HG02938 (cell line): ENCODE measurements at regions not wholly inside any gene's neighbourhood (a gene's known extent, or its start where the extent isn't known, plus 50 kb on each side); places are given as distances from the start of the nearest gene placed in this dataset.

Experiments used
- ATAC-seq: cut with Tn5 transposase; IDR thresholded peaks from one replicate; pipeline ENCODE4 v1.9.1; 2021; ENCODE audit warnings: mild to moderate bottlenecking, moderate library complexity; ENCODE audit not compliant: unreplicated experiment

DNA sequence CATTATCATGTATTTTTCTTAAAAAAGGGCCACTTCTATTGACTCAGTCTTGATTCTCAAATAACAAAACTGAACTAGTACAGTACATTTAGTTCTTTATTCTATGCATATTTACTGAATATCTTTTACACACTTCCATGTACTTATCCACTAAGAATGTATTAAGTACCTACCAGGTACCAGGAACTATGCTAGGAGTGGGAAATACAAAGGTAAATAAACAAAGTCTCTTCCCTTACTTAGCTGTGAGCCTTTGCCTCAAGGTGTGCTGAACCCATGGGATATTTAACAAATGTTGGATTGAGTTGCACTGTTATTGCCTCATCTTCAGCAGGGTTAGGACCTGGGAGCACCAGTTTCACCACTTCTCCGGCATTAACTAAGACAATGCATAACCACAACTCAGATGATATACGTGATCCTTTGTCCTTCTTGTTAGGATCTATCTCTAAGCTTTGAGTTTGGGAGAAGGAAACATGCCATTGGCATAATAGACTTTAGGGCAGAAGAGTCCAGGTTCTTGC lies 533.9 kb downstream of the TFAP2B start:
- ATAC-seq: no peak

DNA sequence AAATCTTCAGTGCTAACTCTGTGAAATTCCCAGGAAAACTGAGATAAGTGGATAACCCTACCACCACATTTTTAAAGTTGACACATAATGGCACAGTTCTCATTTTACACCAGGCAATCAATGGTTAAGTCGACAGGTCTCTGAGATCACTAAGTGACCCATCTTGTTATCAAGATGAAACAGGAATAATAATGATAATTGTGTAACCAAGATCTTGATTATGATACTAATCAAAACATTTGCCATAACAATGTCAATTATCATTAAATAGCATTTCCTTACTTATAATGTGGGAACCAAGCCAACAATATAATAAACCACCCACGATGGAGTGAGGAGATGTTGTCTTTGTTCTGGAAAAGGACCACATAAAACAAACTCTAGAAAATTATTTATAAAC lies 541.6 kb downstream of the TFAP2B start:
- no peak for ATAC-seq

DNA sequence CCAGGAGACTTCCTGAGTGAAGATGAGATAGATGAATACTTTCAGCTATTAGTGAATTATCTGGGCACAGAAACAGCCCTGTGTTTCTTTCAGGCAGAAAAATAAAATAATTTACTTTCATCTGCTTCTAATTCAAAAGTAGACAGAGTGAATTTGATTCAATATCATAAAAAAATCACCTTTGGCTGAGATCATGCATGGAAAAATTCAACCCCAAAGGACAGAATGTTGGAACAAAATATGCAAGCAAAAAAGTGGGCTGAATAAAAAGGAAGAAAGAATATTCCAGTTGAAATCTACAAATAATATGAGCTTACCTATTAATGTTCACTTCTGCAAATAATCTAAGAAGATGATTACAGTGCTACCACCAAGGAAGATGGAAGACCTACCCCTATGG lies 546.9 kb downstream of the TFAP2B start:
- ATAC-seq: no peak

DNA sequence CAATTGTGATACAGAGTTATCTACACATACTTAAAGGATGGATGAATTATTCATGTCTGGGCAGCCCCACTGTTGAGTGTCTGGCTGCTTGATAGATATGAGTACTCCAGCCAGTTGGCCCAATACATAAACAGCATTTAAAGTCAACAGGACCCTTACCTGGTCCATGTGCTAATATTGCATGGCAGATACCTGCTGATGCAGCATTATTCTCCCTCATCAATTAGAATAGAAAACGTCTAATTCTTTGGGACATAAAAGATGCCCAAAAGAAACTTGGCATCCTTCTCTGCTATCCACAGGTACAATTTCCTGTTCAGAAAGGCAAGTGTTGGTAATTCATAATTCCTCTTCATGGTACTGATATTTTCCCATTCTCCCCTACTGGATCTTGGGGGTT lies 550.8 kb downstream of the TFAP2B start:
- no peak for ATAC-seq

DNA sequence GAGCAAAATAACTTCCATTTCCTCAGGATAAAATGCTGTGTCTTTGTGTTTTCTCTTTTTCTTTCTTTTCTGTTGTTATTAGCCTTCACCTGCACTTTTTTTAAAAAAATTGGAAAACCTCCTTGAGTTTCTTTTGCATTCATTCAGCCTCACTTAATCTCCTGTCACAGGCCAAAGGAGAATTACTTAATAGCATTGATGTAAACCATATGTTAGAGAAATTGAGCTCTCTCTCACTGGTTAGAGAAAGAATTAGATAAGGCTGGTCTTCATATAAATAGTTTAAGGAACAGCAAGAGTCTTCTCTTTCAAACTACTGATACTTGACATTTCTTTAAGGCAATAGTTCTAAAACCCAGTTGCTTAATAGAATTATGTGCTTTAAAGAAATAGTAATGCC lies 564.2 kb downstream of the TFAP2B start:
- ATAC-seq: no peak

DNA sequence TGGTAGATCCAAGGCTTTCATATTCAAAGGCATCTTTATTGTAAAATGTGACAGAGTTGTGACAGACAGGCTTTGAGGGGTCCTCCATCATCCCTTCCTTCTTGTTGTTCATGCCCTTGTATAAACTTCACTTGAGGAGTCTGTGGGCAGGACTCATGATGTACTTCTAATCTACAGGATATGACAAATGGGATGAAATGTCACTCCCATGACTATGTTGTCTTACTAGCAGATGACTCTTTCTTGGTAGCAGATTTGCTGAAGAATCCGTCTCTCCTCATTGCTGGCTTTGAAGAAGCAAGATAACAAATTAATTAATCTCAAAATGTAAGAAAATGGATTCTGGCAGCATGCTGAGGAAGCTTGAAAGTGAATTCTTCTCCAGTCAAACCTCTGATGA lies 566.1 kb downstream of the TFAP2B start:
- ATAC-seq: no peak

DNA sequence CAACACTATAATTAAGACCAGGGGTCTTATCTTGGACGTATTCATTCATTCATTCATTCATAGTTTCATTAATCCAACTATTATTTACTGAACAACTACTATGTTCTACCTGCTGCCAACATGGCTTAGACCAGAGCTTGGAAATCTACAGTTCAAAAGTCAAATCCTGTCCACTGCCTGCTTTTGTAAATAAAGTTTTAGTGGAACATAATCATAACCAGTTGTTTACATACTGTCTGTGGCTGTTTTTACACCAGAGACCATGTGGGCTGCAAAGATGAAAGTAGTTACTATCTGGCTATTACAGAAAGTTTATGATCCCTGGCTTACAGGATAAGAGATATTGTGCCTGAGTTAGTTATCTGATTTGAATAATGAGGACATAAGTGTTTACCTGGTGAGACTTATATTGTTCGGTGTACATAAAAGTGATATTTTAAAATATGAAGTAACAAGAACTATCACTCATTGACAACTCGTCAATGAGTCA lies 567.7 kb downstream of the TFAP2B start:
- no peak for ATAC-seq

DNA sequence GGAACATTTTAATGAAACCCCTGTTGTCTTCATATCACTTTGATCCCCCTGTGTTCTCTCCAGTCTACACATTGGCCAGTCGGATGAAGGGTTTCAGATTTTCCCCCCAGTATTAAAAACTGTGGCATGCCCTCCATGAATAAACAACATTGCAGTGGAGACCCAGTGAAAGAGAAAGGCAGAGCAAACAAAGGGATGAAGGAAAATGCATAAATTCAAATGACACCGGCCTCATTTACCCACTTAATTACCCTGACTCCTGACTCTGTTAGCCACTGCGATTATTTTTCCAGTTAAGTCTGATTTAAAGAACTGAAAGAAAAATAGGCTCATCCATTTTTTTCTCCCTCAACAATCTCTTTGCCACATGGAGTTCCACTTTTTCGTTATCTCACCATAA lies 569.2 kb downstream of the TFAP2B start:
- no peak for ATAC-seq

DNA sequence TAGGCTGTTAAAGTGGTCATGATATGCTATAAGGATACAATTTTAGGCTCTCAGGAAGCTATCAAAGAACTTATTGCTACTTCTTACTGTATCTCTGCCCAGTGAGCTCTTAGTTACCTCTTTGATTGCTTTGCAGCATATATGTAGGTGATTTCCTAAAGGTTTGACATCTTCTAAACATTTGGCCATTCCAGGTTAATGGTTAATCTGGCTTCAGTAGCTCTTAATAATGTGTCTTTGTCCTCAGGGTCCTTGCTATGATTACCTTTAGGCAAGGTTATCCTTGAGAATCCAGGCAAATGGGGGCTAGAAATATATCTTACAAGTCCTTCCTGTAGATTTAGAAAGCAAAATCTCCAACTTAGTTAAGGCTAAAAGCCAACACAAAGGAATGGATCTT lies 575.4 kb downstream of the TFAP2B start:
- no peak for ATAC-seq

DNA sequence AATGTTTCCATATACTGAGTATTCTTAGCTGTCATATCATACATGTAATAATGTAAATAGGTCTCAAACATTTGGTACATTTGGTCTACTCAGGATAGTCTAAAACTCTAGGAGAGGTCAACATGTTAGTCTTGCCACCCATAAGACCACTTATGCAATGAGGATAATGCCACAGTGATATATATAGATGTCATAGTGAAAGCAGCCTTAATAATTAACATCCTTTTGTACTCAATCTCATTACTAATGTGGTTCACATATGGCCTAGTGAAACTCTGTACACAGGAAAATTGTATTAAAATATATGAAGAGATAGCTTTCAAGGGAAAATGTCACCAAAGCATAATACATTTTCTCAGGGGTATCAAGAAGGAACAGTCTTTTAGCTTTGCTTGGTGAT lies 577.9 kb downstream of the TFAP2B start:
- peak; percentile 83 for ATAC-seq

DNA sequence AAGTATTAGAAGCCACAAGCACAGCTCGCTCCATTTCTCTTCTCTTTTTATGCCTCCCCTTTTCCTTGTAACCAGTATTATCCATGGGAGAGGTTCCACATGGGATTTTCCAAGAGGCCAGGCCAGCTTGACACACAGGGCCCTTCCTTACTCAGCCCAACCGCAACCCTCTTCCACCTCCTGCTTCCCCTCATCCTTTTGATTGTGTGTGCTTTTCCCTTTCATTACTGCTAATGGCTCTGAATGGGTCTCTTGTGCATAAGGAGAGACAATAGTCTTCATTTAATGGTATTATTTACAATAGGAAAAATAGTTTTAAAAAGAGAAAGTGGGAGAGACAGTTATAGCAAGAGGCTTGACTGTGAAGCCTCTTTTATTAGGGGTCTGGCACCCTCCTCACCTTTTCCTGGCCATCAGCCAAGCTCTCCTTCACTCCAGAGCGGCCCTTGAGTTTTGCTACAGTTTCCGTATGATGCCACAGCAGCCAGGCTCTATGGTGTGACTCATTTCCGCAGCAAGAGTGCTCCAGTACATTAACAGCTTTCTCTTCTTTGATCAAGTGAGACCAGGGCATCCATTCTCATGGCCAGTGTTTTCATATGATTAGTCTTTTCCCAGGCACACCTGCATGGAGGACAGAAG lies 579.5 kb downstream of the TFAP2B start:
- ATAC-seq: peak; percentile 30

DNA sequence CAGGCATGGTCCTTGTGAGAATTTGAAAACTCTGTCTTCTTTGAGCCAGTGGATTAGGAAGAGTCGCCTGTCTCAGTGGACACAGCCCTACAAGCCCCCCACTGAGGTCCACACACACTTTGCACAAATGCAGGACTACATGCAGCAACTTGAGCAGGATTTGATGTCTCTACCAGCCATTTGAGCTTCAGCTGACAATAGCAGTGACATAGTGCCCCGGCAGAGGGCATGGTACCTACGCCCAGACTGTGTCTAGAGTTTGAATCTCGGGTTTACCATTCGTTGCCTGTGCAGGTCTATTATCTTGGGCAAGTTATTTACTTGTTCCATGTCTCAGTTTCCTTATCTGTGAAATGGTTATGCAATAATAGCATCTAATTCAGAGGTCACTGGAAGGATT lies 580.1 kb downstream of the TFAP2B start:
- no peak for ATAC-seq

DNA sequence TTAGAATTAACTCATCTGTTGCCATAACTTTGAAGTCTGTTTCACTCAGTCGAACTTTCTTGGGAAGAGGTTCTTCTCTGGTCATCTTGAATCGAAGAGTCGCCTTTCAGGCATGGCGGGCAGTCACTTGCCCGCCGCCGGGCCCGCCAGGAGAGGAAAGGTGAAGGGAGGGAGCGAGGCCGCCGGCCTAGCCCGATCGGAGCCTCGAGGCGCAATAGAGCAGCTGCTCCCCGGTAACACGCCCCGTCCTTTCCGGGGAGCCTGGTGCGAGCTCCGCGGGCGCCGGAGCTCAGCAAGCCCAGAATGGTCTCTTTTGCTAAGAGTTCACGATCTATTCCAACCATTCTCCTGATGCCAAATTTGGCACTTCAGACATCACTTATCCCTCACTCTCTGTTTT lies 591.8 kb downstream of the TFAP2B start:
- ATAC-seq: no peak

DNA sequence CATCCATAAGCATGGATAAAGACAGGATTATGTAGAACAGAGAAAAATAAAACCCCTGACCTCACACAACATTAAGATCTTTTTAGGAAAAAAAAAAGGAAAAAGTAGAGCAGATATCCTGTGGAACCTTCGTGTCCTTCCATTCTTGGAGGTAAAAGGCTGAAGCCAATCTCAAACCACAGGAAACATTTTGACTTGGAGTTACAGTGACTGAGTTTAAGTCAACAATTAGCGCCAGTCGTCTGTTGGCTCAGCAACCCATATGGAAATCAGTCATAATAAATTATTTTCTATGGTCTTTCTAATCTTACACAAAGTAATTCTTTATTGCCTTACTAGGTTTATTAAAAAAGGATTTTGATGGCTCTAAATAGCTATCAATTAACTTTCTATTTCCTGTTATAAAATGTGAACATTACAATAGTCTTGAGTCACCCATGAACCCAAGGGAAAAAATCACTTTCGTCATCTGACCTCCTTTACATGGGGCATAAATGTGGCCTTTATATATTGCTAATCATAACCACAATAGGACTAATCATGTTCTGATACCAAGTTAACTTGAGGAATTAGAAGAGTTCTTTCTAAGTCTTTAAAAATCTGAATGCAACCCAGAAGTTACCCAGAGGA lies 592.9 kb downstream of the TFAP2B start:
- ATAC-seq: no peak

DNA sequence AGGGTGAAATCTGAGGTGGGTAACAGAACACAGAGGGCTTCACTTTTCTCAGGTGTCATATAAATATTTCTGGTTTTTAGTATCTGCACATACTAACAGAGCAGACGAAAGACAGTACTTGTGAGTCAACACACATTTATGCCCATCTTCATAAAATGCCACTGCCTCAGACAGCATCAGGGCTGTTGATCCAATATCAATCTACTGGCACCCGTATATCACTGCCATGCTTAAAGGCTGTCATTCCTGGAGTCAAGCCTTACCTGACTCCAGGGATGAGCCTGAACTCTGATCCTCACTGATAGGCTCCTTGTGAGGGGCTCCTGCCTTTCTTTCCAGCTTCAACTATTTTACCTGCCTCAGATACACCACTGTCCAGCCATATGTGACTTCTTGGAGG lies 595.7 kb downstream of the TFAP2B start:
- no peak for ATAC-seq

DNA sequence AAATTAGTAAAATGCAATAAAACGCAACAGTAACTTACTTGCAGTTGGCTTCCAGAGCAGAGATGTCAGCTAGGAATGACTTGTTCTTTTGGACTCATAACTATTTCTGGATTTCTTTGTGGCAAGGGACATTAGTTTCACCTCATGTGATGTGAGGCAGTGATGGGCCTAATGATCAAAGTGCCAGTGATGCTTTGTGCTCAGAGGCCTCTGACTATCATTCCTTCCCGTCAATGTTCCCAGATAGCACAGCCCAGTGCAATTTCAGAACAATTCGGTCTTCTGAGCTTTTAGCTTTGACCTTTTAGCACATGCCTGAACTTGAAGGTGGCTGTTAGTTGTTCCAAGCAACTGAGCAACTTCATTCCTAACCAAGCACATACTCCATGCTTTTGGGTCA lies 596.8 kb downstream of the TFAP2B start:
- ATAC-seq: no peak

DNA sequence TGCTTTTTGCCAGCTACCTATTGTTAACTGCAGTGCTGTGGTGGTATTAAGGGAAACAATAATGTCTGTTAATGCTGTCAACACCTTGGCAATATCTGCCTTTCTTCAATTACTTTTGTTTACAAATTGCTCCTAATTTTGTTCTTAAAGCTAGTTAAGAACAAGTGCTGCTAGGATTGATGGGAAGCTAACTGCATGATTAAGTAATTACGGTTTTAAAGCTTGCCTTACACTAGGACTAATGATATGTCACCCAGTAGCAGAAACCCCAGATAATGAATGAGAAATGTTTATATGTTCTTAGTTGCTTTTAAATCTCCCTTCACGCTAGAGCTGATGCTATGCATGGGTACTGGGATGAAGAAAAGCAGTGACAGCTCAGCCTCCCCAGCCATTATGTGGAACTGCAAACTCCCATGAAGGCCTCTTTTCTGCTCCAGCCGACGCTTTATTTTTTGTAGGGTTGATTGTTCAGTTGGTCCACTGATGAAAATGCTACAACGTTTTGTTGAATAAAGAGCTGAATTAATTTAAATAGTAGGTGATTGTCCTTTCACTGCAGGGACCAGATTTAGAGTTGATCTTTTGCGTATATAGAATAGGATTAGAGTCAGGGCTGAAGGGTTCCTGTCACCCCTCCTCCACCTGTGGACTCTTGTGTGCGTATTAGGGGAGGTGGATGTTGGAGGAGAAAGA lies 610.5 kb downstream of the TFAP2B start:
- no peak for ATAC-seq

DNA sequence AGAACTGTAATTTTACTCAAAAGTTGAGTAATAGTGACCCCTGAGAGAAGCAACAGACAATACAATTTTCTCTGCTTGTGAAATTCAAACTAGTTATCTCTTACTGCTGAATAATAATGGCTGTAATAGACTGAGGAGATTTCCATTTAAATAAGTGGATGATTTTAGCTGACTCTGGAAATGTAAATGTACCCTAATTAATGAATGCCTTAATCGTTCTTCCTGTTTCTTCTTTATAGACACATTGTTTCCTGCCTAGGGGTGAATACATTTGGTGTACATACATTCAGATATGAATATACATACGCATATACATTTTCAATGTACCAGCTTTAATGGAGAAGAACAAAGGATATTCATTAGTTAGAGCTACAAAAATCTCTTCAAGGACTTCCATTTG lies 611.9 kb downstream of the TFAP2B start:
- no peak for ATAC-seq

DNA sequence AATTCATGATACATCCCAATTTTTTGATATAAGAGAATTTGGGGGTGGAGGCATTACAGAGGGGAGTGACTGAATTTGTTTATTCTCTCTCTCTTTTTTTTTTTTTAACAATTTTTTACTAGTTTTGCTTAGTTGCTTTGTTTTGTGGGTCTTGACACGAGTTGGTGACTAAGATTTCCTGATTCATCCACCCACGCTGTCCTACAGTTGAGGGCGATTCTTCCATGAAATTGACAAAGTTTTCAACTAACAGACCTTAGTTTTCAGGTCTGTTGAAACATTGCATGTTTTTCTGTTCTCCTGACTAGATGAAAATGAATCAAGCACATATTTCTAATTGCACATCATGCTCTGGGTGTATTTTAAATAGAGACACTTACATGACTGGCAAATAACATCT lies 613.8 kb downstream of the TFAP2B start:
- ATAC-seq: no peak

DNA sequence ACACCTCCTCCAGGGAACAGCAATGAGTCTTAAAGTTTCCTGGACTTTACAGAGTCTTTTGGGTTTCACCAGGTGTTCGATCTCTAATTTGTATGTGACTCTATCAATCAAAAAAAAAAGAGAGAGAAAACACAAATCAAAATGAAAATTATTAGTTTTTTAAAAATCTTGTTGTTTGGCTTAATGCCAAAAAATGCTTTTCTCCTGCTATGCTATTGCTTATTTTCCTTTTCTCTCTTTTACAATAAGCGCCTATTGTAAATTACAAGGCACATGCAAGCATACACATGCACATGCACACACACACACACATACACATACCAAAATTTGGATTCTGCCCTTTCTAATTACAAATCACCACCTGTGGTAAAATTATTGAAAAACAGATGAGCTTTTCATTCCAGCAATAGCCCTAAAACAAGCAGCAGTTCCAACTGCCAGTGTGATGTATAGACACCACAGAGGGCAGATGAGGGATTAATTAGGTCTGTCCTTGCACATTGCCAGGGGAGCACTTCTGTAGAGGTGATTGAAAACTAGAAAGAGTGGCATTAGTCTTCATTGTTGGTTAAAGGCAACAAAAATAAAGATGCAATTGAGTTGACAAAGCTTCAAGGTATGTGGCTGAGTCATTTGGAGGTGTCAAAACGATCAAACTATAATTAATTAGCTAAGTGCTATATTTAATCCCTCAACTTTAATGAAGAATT lies 631.7 kb downstream of the TFAP2B start:
- no peak for ATAC-seq

DNA sequence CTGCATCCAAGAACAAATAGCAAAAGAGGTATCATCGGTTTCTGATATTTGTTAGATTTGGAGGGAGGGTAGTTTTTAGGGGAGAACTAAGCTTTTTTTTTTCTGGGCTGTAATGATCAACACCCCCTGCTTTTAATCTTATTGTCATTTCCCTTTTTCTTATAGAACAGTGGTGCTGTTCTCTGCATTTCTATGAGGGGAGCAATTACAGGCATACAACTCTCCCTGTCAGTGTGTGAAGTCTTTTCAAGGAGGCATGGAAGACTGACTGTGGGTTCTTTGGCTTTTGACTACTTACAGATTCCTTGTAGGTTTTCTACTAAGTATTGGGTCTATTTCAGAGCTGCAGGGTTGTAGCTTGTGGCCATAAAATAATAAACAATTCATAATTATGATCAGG lies 632.3 kb downstream of the TFAP2B start:
- ATAC-seq: no peak
